HCT116 (cell line): ENCODE measurements at regions not wholly inside any gene's neighbourhood (a gene's known extent, or its start where the extent isn't known, plus 50 kb on each side); places are given as distances from the start of the nearest gene placed in this dataset.

Experiments
- CEBPB ChIP-seq: IDR thresholded peaks from 2 replicates; pipeline ENCODE4 v1.6.1; 2012; ENCODE audit warnings: low read depth
- EZH2 ChIP-seq: fragments of 200-600 bp; sonication (generic); IDR thresholded peaks from 2 replicates; pipeline ENCODE4 v1.6.1; 2017; ENCODE audit warnings: antibody characterized with exemption, mixed run types
- EZH2phosphoT487 ChIP-seq: fragments of 200-600 bp; IDR thresholded peaks from 2 replicates; pipeline ENCODE4 v1.6.1; 2018; ENCODE audit warnings: antibody characterized with exemption, borderline replicate concordance
- POLR2A ChIP-seq: IDR thresholded peaks from 2 replicates; pipeline ENCODE4 v1.7.0; 2011; ENCODE audit warnings: borderline replicate concordance; ENCODE audit not compliant: insufficient read depth, insufficient read length; ENCODE audit errors: extremely low read depth
- RAD21 ChIP-seq: IDR thresholded peaks from 2 replicates; pipeline ENCODE4 v1.6.1; 2012; ENCODE audit warnings: low read depth, mild to moderate bottlenecking
- SRF ChIP-seq: IDR thresholded peaks from 2 replicates; pipeline ENCODE4 v1.6.1; 2012; ENCODE audit warnings: low read depth
- YY1 ChIP-seq: IDR thresholded peaks from 2 replicates; pipeline ENCODE4 v1.6.1; 2011; ENCODE audit warnings: low read length, low read depth, moderate library complexity, mild to moderate bottlenecking; ENCODE audit not compliant: insufficient replicate concordance; ENCODE audit errors: extremely low read depth
- ZFX ChIP-seq: fragments of 450-650 bp; IDR thresholded peaks from 2 replicates; pipeline ENCODE4 v1.6.1; 2017
- ZNF274 ChIP-seq: fragments of 200-500 bp; sonication (Bioruptor generic); IDR thresholded peaks from 2 replicates; pipeline ENCODE4 v1.6.1; 2014; ENCODE audit warnings: mild to moderate bottlenecking, low read depth, low read length, inconsistent platforms
- TF ChIP-seq, protein P1 (sequence below), 3 experiments: fragments of 200-600 bp in 1 of 3; sonication (generic) in 1 of 3; IDR thresholded peaks in 2 of 3; conservative IDR thresholded peaks in 1 of 3; 2 replicates each; pipeline ENCODE4 v1.5.1; 2012 to 2017; ENCODE audit warnings: low read depth in 2 of 3, low read length in 2 of 3, antibody characterized with exemption in 1 of 3, borderline replicate concordance in 1 of 3, control low read depth in 1 of 3, mild to moderate bottlenecking in 1 of 3, mixed read lengths in 1 of 3, mixed run types in 1 of 3, moderate library complexity in 1 of 3; ENCODE audit not compliant: insufficient read depth in 1 of 3
- TF ChIP-seq, protein P2 (sequence below): IDR thresholded peaks from 2 replicates; pipeline ENCODE4 v1.6.1; 2012
- TF ChIP-seq, protein P3 (sequence below): IDR thresholded peaks from 2 replicates; pipeline ENCODE4 v1.6.1; 2012; ENCODE audit warnings: low read depth

DNA sequence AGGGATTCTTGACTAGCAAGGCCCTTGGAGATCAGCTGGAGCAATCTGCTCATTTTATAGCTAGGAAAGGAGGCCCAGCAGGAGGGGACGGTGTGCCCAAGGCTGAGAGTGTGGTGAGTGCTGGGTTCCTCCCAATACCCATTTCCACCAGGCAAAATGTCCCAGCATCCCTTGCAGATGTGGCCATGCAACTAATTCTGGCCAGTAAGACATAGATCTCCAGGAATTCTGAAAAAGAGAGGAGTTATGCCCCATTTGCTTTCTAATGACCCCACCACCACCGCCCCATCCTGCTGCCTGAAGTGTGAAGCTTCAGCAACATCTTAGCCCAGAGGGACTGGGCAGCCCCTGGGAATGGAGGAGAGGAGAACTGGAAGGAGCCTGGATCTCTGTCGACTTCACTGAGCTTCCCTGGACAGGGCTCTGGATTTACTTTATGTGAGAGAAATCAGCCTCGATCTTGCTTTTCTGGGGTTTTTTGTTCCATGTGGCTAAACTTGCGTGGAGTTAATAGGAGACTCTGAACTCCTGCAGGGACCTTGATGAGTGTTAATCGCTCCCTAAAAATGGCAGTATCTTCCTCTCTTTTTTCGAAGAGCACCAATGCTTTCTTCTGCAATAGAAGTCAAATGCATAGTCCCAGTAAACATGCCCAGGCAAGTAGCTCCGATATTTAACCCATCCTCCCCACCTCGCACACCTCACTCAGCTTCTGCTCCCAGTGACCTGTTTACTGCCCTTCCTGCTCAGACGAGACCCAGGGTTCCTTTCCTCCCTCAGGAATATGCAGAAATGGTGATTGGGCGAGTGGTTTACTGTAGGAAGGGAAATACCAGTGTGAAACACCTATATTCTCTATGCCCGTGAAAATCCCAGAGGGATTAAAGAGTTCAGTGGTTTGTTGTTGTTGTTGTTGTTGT is 127.5 kb upstream of the GPR26 start:
- TF ChIP-seq, protein P1, sequence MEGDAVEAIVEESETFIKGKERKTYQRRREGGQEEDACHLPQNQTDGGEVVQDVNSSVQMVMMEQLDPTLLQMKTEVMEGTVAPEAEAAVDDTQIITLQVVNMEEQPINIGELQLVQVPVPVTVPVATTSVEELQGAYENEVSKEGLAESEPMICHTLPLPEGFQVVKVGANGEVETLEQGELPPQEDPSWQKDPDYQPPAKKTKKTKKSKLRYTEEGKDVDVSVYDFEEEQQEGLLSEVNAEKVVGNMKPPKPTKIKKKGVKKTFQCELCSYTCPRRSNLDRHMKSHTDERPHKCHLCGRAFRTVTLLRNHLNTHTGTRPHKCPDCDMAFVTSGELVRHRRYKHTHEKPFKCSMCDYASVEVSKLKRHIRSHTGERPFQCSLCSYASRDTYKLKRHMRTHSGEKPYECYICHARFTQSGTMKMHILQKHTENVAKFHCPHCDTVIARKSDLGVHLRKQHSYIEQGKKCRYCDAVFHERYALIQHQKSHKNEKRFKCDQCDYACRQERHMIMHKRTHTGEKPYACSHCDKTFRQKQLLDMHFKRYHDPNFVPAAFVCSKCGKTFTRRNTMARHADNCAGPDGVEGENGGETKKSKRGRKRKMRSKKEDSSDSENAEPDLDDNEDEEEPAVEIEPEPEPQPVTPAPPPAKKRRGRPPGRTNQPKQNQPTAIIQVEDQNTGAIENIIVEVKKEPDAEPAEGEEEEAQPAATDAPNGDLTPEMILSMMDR (IDR thresholded peaks at IDR 0.05 in 2 of 3, conservative IDR thresholded peaks at IDR 0.05 in 1 of 3; ENCODE audit: borderline replicate concordance in 1 of 3, insufficient read depth in 1 of 3, low read depth in 2 of 3, low read length in 2 of 3), result no peak
- no peak for TF ChIP-seq CEBPB
- TF ChIP-seq POLR2A, result no peak
- TF ChIP-seq EZH2phosphoT487, result no peak
- no peak for TF ChIP-seq ZNF274
- no peak for TF ChIP-seq EZH2
- TF ChIP-seq RAD21, result no peak
- no peak for TF ChIP-seq YY1
- TF ChIP-seq, protein P2, sequence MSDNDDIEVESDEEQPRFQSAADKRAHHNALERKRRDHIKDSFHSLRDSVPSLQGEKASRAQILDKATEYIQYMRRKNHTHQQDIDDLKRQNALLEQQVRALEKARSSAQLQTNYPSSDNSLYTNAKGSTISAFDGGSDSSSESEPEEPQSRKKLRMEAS, result no peak
- no peak for TF ChIP-seq SRF
- no peak for TF ChIP-seq ZFX
- TF ChIP-seq, protein P3, sequence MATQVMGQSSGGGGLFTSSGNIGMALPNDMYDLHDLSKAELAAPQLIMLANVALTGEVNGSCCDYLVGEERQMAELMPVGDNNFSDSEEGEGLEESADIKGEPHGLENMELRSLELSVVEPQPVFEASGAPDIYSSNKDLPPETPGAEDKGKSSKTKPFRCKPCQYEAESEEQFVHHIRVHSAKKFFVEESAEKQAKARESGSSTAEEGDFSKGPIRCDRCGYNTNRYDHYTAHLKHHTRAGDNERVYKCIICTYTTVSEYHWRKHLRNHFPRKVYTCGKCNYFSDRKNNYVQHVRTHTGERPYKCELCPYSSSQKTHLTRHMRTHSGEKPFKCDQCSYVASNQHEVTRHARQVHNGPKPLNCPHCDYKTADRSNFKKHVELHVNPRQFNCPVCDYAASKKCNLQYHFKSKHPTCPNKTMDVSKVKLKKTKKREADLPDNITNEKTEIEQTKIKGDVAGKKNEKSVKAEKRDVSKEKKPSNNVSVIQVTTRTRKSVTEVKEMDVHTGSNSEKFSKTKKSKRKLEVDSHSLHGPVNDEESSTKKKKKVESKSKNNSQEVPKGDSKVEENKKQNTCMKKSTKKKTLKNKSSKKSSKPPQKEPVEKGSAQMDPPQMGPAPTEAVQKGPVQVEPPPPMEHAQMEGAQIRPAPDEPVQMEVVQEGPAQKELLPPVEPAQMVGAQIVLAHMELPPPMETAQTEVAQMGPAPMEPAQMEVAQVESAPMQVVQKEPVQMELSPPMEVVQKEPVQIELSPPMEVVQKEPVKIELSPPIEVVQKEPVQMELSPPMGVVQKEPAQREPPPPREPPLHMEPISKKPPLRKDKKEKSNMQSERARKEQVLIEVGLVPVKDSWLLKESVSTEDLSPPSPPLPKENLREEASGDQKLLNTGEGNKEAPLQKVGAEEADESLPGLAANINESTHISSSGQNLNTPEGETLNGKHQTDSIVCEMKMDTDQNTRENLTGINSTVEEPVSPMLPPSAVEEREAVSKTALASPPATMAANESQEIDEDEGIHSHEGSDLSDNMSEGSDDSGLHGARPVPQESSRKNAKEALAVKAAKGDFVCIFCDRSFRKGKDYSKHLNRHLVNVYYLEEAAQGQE, result no peak
